ENCODE measurements at regions not wholly inside any gene's neighbourhood (a gene's known extent, or its start where the extent isn't known, plus 50 kb on each side); places are given as distances from the start of the nearest gene placed in this dataset.
"Not testable (repeated sequence)": the region's sequence is repeated elsewhere in the genome, so short reads cannot be mapped to it uniquely, and the experiment has no call there.

DNA sequence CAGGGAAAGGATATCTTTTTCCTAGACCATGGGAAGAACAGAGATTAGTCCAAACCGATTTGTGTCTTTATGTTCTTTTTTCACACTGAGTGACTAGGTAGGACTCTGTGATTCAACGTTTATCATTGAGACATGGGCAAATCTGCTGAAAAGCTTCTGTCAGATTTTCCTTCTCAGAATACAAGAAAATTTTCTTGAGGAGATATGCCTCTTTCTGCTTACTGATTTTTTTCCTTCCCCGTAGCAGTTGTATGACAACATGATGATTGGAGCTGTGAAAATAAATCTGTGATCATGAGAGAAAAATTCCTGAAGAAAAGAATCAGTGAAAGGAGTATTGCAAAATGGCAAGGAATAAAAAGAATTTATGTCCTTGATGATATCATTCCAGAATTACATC, 130.6 kb upstream of the FAT4 start:
- DNase-seq (ENCODE audit: low read depth): no peak
- no peak overlapping the region for H3K4me3 ChIP-seq (ENCODE audit: low read length)
- TF ChIP-seq, protein P1, sequence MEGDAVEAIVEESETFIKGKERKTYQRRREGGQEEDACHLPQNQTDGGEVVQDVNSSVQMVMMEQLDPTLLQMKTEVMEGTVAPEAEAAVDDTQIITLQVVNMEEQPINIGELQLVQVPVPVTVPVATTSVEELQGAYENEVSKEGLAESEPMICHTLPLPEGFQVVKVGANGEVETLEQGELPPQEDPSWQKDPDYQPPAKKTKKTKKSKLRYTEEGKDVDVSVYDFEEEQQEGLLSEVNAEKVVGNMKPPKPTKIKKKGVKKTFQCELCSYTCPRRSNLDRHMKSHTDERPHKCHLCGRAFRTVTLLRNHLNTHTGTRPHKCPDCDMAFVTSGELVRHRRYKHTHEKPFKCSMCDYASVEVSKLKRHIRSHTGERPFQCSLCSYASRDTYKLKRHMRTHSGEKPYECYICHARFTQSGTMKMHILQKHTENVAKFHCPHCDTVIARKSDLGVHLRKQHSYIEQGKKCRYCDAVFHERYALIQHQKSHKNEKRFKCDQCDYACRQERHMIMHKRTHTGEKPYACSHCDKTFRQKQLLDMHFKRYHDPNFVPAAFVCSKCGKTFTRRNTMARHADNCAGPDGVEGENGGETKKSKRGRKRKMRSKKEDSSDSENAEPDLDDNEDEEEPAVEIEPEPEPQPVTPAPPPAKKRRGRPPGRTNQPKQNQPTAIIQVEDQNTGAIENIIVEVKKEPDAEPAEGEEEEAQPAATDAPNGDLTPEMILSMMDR (conservative IDR thresholded peaks at IDR 0.05; ENCODE audit: low read length): no peak

DNA sequence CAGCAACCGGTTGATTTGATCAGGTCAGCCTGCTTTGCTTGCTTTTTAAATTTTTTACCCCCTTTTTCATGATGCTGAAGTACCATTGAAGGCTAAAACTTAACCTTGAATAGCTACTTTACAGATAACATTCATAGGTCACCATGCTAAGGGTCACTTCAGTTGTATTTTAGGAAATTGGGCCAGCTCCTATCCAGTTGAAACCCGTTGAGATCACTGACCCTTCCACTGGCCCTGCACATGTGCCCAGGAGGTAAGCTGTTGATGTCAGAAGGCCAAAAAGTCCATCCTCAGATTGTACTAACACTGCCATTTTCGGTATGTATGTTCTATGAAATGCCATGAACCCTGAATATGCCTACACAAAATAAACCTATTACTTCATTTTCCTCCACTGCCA, 133.0 kb upstream of the FAT4 start:
- DNase-seq (ENCODE audit: low read depth): no peak
- TF ChIP-seq, protein P1 (conservative IDR thresholded peaks at IDR 0.05; ENCODE audit: low read length): no peak
- no peak overlapping the region for H3K4me3 ChIP-seq (ENCODE audit: low read length)

DNA sequence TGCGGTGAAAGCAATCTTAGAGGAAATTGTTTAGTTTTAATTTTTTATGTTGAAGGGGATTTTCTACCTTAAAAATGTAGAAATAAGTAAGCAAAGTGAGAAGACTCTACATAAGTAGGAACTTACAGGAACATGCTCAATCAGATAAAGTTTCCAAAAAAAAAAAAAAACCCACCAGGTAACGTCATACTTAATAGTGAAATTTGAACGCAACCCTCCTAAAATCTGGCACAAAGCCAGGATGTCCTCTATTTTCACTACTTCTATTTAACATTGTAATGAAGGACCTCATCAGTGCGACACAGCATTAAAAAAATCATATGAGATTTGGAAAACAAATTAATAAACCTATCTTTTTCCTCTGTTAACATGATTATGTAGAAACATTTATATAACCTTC, 135.0 kb upstream of the FAT4 start:
- no peak overlapping the region for H3K4me3 ChIP-seq (ENCODE audit: low read length)
- TF ChIP-seq, protein P1 (conservative IDR thresholded peaks at IDR 0.05; ENCODE audit: low read length): no peak
- no peak for DNase-seq (ENCODE audit: low read depth)

DNA sequence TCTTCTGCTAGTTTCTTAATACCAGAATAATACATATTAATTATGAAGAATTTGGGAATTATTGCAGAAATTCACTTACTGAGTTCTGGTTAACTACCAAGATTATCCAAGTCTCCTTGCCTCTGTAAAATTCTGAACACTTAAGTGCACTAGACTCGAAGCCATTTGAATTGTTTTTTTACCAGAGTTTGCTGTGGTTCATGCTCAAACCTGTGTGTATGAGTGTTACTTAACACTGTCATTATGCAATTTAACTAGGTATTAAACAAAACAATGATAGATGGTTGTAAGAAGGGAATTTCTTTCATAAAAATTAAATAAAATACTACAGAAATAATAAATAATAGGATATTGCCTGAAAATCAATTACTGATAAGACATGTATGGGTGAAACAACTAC, 145.6 kb upstream of the FAT4 start:
- no peak overlapping the region for H3K4me3 ChIP-seq (ENCODE audit: low read length)
- no peak for DNase-seq (ENCODE audit: low read depth)
- TF ChIP-seq, protein P1 (conservative IDR thresholded peaks at IDR 0.05; ENCODE audit: low read length): no peak

DNA sequence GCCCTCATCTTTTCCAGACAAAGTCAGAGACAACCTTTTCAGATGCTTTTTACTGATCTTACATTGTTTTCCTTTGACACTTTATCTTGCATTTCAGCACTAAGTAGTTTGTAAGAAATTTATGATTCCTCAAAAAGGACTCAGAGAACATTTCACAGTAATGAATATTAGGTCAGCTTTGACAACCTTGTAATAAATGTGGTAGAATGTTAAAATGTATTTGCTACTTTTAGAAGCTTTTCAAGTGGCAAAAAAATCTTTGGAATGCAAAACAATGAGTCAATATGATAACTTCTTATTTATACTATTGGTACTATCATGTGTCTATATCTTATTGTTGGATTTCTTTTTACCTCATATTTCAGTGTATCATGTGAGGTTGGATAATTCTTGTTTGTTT, 146.2 kb upstream of the FAT4 start:
- TF ChIP-seq, protein P1 (conservative IDR thresholded peaks at IDR 0.05; ENCODE audit: low read length): no peak
- peak; percentile 9 for DNase-seq (ENCODE audit: low read depth)
- H3K4me3 ChIP-seq (ENCODE audit: low read length): no peak overlapping the region

DNA sequence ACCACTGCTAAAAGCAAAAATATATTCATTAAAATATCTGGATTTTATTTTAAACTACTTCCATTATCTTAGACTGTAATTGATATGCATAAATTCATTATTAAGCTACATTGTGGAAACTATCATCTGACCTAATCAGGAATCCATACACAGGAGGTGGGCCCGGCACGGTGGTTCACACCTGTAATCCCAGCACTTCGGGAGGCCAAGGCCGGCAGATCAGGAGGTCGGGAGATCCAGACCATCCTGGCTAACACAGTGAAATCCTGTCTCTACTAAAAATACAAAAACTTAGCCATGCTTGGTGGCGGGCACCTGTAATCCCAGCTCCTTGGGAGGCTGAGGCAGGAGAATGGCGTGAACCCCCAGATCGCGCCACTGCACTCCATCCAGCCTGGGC, 148.7 kb upstream of the FAT4 start:
- not testable (repeated sequence) for H3K4me3 ChIP-seq (ENCODE audit: low read length); DNase-seq (ENCODE audit: low read depth)

DNA sequence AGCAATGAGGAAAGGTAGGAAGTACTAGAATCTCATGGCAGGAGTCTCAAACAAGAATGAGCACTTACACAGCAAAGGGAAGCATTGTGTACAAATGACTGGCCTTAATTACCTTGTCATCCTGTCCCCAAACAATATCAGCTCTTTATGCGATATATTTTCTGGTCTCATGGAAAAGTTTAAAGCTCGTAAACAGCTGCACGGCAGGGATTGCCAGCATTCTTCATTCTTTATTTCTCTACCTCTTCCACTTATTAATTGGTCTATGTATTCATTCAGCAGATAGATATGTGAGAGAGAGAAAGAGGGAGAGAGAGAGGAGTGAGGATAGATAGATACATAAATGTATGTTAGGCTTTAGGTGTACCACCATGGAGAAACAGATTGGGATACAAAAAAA, 155.8 kb upstream of the FAT4 start:
- TF ChIP-seq, protein P1 (conservative IDR thresholded peaks at IDR 0.05; ENCODE audit: low read length): no peak
- no peak for DNase-seq (ENCODE audit: low read depth)
- H3K4me3 ChIP-seq (ENCODE audit: low read length): no peak overlapping the region

DNA sequence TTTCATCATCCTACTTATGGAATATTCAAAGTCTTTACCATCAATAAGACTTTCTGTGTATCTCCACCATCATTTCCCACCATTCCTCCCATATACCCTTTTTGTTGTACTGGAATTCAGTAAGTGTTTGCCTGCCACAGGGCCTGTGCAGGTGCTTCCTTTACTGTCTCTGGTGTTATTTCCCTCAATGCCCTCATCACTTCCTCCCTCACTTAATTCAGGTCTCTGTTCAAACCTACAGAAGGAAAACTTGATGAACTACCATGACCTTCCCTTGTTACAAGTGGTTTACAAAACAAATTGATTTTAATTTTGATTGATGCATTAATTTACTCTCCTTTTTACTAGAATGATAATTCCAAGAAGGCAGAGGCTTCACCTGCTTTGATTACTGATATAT, 159.5 kb upstream of the FAT4 start:
- TF ChIP-seq, protein P1 (conservative IDR thresholded peaks at IDR 0.05; ENCODE audit: low read length): no peak
- H3K4me3 ChIP-seq (ENCODE audit: low read length): no peak overlapping the region
- DNase-seq (ENCODE audit: low read depth): no peak
